CD14-positive monocyte (primary cell): ENCODE measurements at regions not wholly inside any gene's neighbourhood (a gene's known extent, or its start where the extent isn't known, plus 50 kb on each side); places are given as distances from the start of the nearest gene placed in this dataset.

Experiments used
- DNase-seq, 3 donors: peaks; one replicate each; pipeline ENCODE4 v3.0.0-alpha.2; 2011 to 2022
- H2AFZ ChIP-seq: 2 replicates; pipeline ENCODE4 v1.6.0; 2012; ENCODE audit warnings: mild to moderate bottlenecking, low read depth, low read length, inconsistent platforms; ENCODE audit not compliant: insufficient read depth, poor library complexity, severe bottlenecking
- H3K27ac ChIP-seq, 2 donors: 1 replicate in 1 of 2; 2 replicates in 1 of 2; pipeline ENCODE4 v1.5.1; 2012 to 2013; ENCODE audit warnings: low read length in 2 of 2, control low read depth in 1 of 2, inconsistent platforms in 1 of 2, low read depth in 1 of 2, mild to moderate bottlenecking in 1 of 2
- H3K27me3 ChIP-seq, 2 donors: one replicate each; pipeline versions ENCODE4 v1.6.0 to v1.6.1; 2011 to 2013; ENCODE audit warnings: low read length in 2 of 2; ENCODE audit not compliant: control insufficient read depth in 2 of 2, insufficient read depth in 2 of 2
- H3K36me3 ChIP-seq, 2 donors: replicated peaks in 1 of 2; 1 replicate in 1 of 2; 2 replicates in 1 of 2; pipeline versions ENCODE4 v1.5.1 to v1.6.1; 2012 to 2013; ENCODE audit warnings: low read length in 2 of 2, control low read depth in 1 of 2, inconsistent platforms in 1 of 2, mild to moderate bottlenecking in 1 of 2; ENCODE audit not compliant: insufficient read depth in 2 of 2, control insufficient read depth in 1 of 2
- H3K4me1 ChIP-seq, 2 donors: 1 replicate in 1 of 2; 2 replicates in 1 of 2; pipeline versions ENCODE4 v1.5.1 to v1.6.1; 2012 to 2013; ENCODE audit warnings: low read length in 2 of 2, control low read depth in 1 of 2, inconsistent platforms in 1 of 2, mild to moderate bottlenecking in 1 of 2, moderate library complexity in 1 of 2; ENCODE audit not compliant: insufficient read depth in 2 of 2, control insufficient read depth in 1 of 2
- H3K4me2 ChIP-seq: replicated peaks from 2 replicates; pipeline ENCODE3; 2012; ENCODE audit warnings: low read length, moderate library complexity, mild to moderate bottlenecking; ENCODE audit not compliant: poor library complexity, severe bottlenecking; ENCODE audit errors: extremely low read depth
- H3K4me3 ChIP-seq, 3 experiments: fragments of 200-600 bp in 1 of 3; sonication (generic) in 1 of 3; replicated peaks in 1 of 3; 1 replicate in 2 of 3; 2 replicates in 1 of 3; pipeline ENCODE4 v1.5.1; 2011 to 2013; ENCODE audit warnings: low read length in 3 of 3, mild to moderate bottlenecking in 3 of 3, control low read depth in 2 of 3, low read depth in 2 of 3, inconsistent platforms in 1 of 3, moderate library complexity in 1 of 3
- H3K79me2 ChIP-seq: 2 replicates; pipeline ENCODE4 v1.6.0; 2012; ENCODE audit warnings: mild to moderate bottlenecking, control low read depth, inconsistent platforms, low read length, moderate library complexity; ENCODE audit not compliant: insufficient read depth
- H3K9ac ChIP-seq: 2 replicates; pipeline ENCODE4 v1.6.0; 2017; ENCODE audit warnings: low read length, mild to moderate bottlenecking; ENCODE audit not compliant: insufficient read depth, poor library complexity, severe bottlenecking
- H3K9me3 ChIP-seq, 2 donors: replicated peaks in 1 of 2; 1 replicate in 1 of 2; 2 replicates in 1 of 2; pipeline versions ENCODE4 v1.5.1 to v1.6.1; 2012 to 2013; ENCODE audit warnings: low read length in 2 of 2, control low read depth in 1 of 2; ENCODE audit not compliant: control insufficient read depth in 1 of 2, insufficient read depth in 1 of 2
- H4K20me1 ChIP-seq: 2 replicates; pipeline ENCODE4 v1.6.0; 2012; ENCODE audit warnings: mild to moderate bottlenecking, low read length, control low read depth, moderate library complexity; ENCODE audit not compliant: insufficient read depth
- H3K27ac Mint-ChIP-seq, 7 donors: one replicate each; pipeline ENCODE4 v1.8.0; 2020; ENCODE audit warnings: mild to moderate bottlenecking in 7 of 7, mixed read lengths in 7 of 7, moderate library complexity in 6 of 7, inconsistent platforms in 2 of 7
- H3K27me3 Mint-ChIP-seq, 3 donors: one replicate each; pipeline ENCODE4 v1.8.0; 2021 to 2022; ENCODE audit warnings: low read depth in 3 of 3, mild to moderate bottlenecking in 3 of 3, mixed read lengths in 3 of 3, moderate library complexity in 3 of 3, inconsistent platforms in 1 of 3
- H3K36me3 Mint-ChIP-seq, 2 donors: one replicate each; pipeline ENCODE4 v1.8.0; 2020; ENCODE audit warnings: mixed read lengths in 2 of 2, inconsistent platforms in 1 of 2, mild to moderate bottlenecking in 1 of 2
- H3K4me1 Mint-ChIP-seq: one replicate; pipeline ENCODE4 v1.8.0; 2020; ENCODE audit warnings: mild to moderate bottlenecking, mixed read lengths
- H3K4me3 Mint-ChIP-seq, 2 donors: one replicate each; pipeline ENCODE4 v1.8.0; 2020; ENCODE audit warnings: mild to moderate bottlenecking in 2 of 2, mixed read lengths in 2 of 2, moderate library complexity in 1 of 2
- H3K9me3 Mint-ChIP-seq, 7 donors: one replicate each; pipeline ENCODE4 v1.8.0; 2020 to 2022; ENCODE audit warnings: mixed read lengths in 7 of 7, mild to moderate bottlenecking in 6 of 7, moderate library complexity in 6 of 7, inconsistent platforms in 2 of 7
- CTCF ChIP-seq: fragments of 200-600 bp; IDR thresholded peaks from one replicate; pipeline ENCODE4 v1.8.0; 2022; ENCODE audit warnings: antibody characterized with exemption, mild to moderate bottlenecking
- WGBS: methylation state at CpG from one replicate; pipeline ENCODE4 v1.1.5; 2013; ENCODE audit warnings: missing lambda C conversion rate; ENCODE audit not compliant: insufficient coverage; 5-methylcytosine and 5-hydroxymethylcytosine counted together
- intact Hi-C, 2 donors: fragments of 100-400 bp; cut with micrococcal nuclease; formaldehyde crosslinking; loops; one replicate each; pipeline versions ENCODE4 v1.15.0 to v1.15.1; 2023

DNA sequence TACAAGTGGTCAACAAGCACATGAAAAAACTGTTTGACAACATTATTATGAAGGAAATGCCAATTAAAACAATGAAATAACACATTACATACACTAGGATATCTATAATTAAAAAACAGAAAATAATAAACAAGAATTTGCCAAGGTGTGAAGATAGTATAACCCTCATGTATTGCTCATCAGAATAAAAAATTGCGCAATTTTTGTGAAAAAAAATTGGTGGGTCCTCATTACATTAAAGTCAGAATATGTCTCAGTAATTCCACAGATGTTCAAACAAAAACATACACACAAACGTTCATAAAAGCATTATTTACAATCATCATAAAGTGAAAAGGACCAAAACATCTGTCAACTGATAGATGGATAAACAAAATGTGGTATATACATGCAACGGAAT, 63.0 kb upstream of the AR start:
- H4K20me1 ChIP-seq, result no peaks in the 10 kb centered on the region
- TF ChIP-seq CTCF, result no peak
- no peaks in the 10 kb centered on the region for H3K9me3 ChIP-seq
- Mint-ChIP-seq H3K9me3 (peaks cover 0 to 5% (median 0%) of the 10 kb centered on the region in 7 donors), H3K4me3 (no peak overlapping the region), H3K27ac (no peak overlapping the region), H3K36me3 (no peaks in the 10 kb centered on the region), H3K27me3 (no peaks in the 10 kb centered on the region), H3K4me1 (no peaks in the 10 kb centered on the region)
- H2AFZ ChIP-seq, result no peak overlapping the region
- no peaks in the 10 kb centered on the region for H3K27me3 ChIP-seq
- H3K4me1 ChIP-seq, result no peaks in the 10 kb centered on the region
- no peak overlapping the region for H3K9ac ChIP-seq
- H3K4me3 ChIP-seq, result no peak overlapping the region
- no peak for DNase-seq
- no peak overlapping the region for H3K4me2 ChIP-seq
- H3K36me3 ChIP-seq, result no peaks in the 10 kb centered on the region
- H3K79me2 ChIP-seq, result no peaks in the 10 kb centered on the region
- WGBS, result no CpG with 5 or more reads among the region's 3 CpGs
- no peak overlapping the region for H3K27ac ChIP-seq
- intact Hi-C loops, result no loop called here
